Upper lobe of right lung (tissue), 1 donor: ENCODE measurements at regions not wholly inside any gene's neighbourhood (a gene's known extent, or its start where the extent isn't known, plus 50 kb on each side); places are given as distances from the start of the nearest gene placed in this dataset.

ENCODE experiments used
- ATAC-seq: fragments of 200-7000 bp; cut with Tn5 transposase; one replicate; pipeline ENCODE4 v1.9.1; 2020; ENCODE audit warnings: mild to moderate bottlenecking, moderate library complexity
- DNase-seq: peaks from one replicate; pipeline ENCODE4 v3.0.0-alpha.2; 2020
- H3K27ac ChIP-seq: fragments of 200-600 bp; one replicate; pipeline ENCODE4 v1.8.0; 2022
- H3K27me3 ChIP-seq: fragments of 200-600 bp; one replicate; pipeline ENCODE4 v1.8.0; 2022; ENCODE audit warnings: mild to moderate bottlenecking
- H3K36me3 ChIP-seq: fragments of 200-600 bp; one replicate; pipeline ENCODE4 v1.8.0; 2022
- H3K4me1 ChIP-seq: fragments of 200-600 bp; one replicate; pipeline ENCODE4 v1.8.0; 2022
- H3K4me3 ChIP-seq: fragments of 200-600 bp; one replicate; pipeline ENCODE4 v1.8.0; 2022; ENCODE audit warnings: mild to moderate bottlenecking
- H3K9me3 ChIP-seq: fragments of 200-600 bp; one replicate; pipeline ENCODE4 v1.8.0; 2022
- CTCF ChIP-seq: fragments of 200-600 bp; IDR thresholded peaks from one replicate; pipeline ENCODE4 v1.8.0; 2022; ENCODE audit warnings: antibody characterized with exemption
- intact Hi-C: fragments of 100-400 bp; cut with DNase I; formaldehyde crosslinking; loops from one replicate; pipeline ENCODE4 v1.11.0; 2022
- donor health status: DM: no; HTN: yes; CAD: no; lungs with severe emphysema.

GRCh38 chr10:120392671-120393079 lies 64.4 kb upstream of the PLPP4 start:
- H3K36me3 ChIP-seq: no peaks in the 10 kb centered on the region
- H3K4me3 ChIP-seq: no peak overlapping the region
- no peak for TF ChIP-seq CTCF
- no peak for ATAC-seq
- H3K27ac ChIP-seq: no peak overlapping the region
- H3K4me1 ChIP-seq: no peaks in the 10 kb centered on the region
- H3K9me3 ChIP-seq: no peaks in the 10 kb centered on the region
- DNase-seq: no peak
- H3K27me3 ChIP-seq: no peaks in the 10 kb centered on the region
- intact Hi-C loops: no loop called here

GRCh38 chr10:120394446-120394845 lies 62.6 kb upstream of the PLPP4 start:
- no peaks in the 10 kb centered on the region for H3K9me3 ChIP-seq
- no peaks in the 10 kb centered on the region for H3K4me1 ChIP-seq
- no peak overlapping the region for H3K4me3 ChIP-seq
- H3K27me3 ChIP-seq: no peaks in the 10 kb centered on the region
- intact Hi-C loops: no loop called here
- DNase-seq (no peak), ATAC-seq (no peak)
- no peak overlapping the region for H3K27ac ChIP-seq
- H3K36me3 ChIP-seq: no peaks in the 10 kb centered on the region
- no peak for TF ChIP-seq CTCF

GRCh38 chr10:120396228-120396627 lies 60.8 kb upstream of the PLPP4 start:
- intact Hi-C loops: no loop called here
- ATAC-seq (no peak), DNase-seq (no peak)
- Histone ChIP-seq H3K27me3 (no peaks in the 10 kb centered on the region), H3K4me1 (no peaks in the 10 kb centered on the region), H3K4me3 (no peak overlapping the region), H3K9me3 (no peaks in the 10 kb centered on the region), H3K27ac (no peak overlapping the region), H3K36me3 (no peaks in the 10 kb centered on the region)
- TF ChIP-seq CTCF: no peak

- Histone ChIP-seq H3K4me3 (no peak overlapping the region), H3K9me3 (no peaks in the 10 kb centered on the region), H3K4me1 (no peaks in the 10 kb centered on the region), H3K27ac (no peak overlapping the region), H3K36me3 (no peaks in the 10 kb centered on the region), H3K27me3 (no peaks in the 10 kb centered on the region)
- intact Hi-C loops: no loop called here
- no peak for TF ChIP-seq CTCF
- DNase-seq: no peak
- no peak for ATAC-seq
Observed at GRCh38 chr10:120398180-120398579, 58.8 kb upstream of the PLPP4 start.

GRCh38 chr10:120400601-120401000 lies 56.4 kb upstream of the PLPP4 start:
- intact Hi-C loops: no loop called here
- H3K27ac ChIP-seq: no peak overlapping the region
- H3K9me3 ChIP-seq: no peaks in the 10 kb centered on the region
- ATAC-seq (no peak), DNase-seq (no peak)
- H3K27me3 ChIP-seq: no peaks in the 10 kb centered on the region
- no peak overlapping the region for H3K4me3 ChIP-seq
- TF ChIP-seq CTCF: no peak
- H3K4me1 ChIP-seq: no peaks in the 10 kb centered on the region
- H3K36me3 ChIP-seq: no peaks in the 10 kb centered on the region

GRCh38 chr10:120402147-120402766 lies 54.8 kb upstream of the PLPP4 start:
- Histone ChIP-seq H3K27me3 (no peaks in the 10 kb centered on the region), H3K27ac (no peak overlapping the region), H3K9me3 (no peaks in the 10 kb centered on the region), H3K4me3 (no peak overlapping the region), H3K4me1 (no peaks in the 10 kb centered on the region), H3K36me3 (no peaks in the 10 kb centered on the region)
- no peak for TF ChIP-seq CTCF
- intact Hi-C loops: no loop called here
- DNase-seq (no peak), ATAC-seq (no peak)
